Limb (tissue), 2 donors: ENCODE measurements at regions not wholly inside any gene's neighbourhood (a gene's known extent, or its start where the extent isn't known, plus 50 kb on each side); places are given as distances from the start of the nearest gene placed in this dataset.
"Not testable (repeated sequence)": the region's sequence is repeated elsewhere in the genome, so short reads cannot be mapped to it uniquely, and the experiment has no call there.

Source experiments
- DNase-seq, 2 donors: peaks; one replicate each; pipeline ENCODE4 v3.0.0-alpha.2; 2016; ENCODE audit errors: extremely low spot score in 2 of 2

GRCh38 chr2:150371044-150371818 is 116.2 kb downstream of the RND3 start:
- no peak for DNase-seq

- DNase-seq, result no peak
Measured at GRCh38 chr2:150370561-150370960, 116.9 kb downstream of the RND3 start.

GRCh38 chr2:150369862-150370261 is 117.6 kb downstream of the RND3 start:
- no peak for DNase-seq

GRCh38 chr2:150358468-150358807 is 129.0 kb downstream of the RND3 start:
- DNase-seq, result no peak

GRCh38 chr2:150357770-150358467 is 129.5 kb downstream of the RND3 start:
- no peak for DNase-seq

GRCh38 chr2:150355440-150355839 is 132.0 kb downstream of the RND3 start:
- no peak for DNase-seq

- no peak for DNase-seq
Measured at GRCh38 chr2:150353376-150353775, 134.1 kb downstream of the RND3 start.

GRCh38 chr2:150351922-150352321 is 135.5 kb downstream of the RND3 start:
- DNase-seq, result peak in 1 of 2 donors; percentile 11

- no peak for DNase-seq
Measured at GRCh38 chr2:150350500-150350899, 137.0 kb downstream of the RND3 start.

- DNase-seq, result no peak
Measured at GRCh38 chr2:150346806-150347205, 140.7 kb downstream of the RND3 start.

- no peak for DNase-seq
Measured at GRCh38 chr2:150341982-150342680, 145.3 kb downstream of the RND3 start.

GRCh38 chr2:150339951-150340350 is 147.5 kb downstream of the RND3 start:
- DNase-seq, result no peak

- no peak for DNase-seq
Measured at GRCh38 chr2:150339282-150339681, 148.2 kb downstream of the RND3 start.

- no peak for DNase-seq
Measured at GRCh38 chr2:150335596-150335995, 151.9 kb downstream of the RND3 start.

- DNase-seq, result no peak
Measured at GRCh38 chr2:150332383-150332782, 155.1 kb downstream of the RND3 start.

GRCh38 chr2:150327564-150328489 is 159.6 kb downstream of the RND3 start:
- DNase-seq, result no peak

- no peak for DNase-seq
Measured at GRCh38 chr2:150325656-150326314, 161.7 kb downstream of the RND3 start.

- not testable (repeated sequence) for DNase-seq
Measured at GRCh38 chr2:150323071-150323470, 164.4 kb downstream of the RND3 start.

GRCh38 chr2:150320608-150321007 is 166.9 kb downstream of the RND3 start:
- DNase-seq, result no peak

GRCh38 chr2:150319658-150320555 is 167.6 kb downstream of the RND3 start:
- no peak for DNase-seq
